Activated T-cell treated with anti-CD3 and anti-CD28 coated beads, Interleukin-2, amount 50 U/mL, for 48 hours (primary cell): ENCODE measurements at regions not wholly inside any gene's neighbourhood (a gene's known extent, or its start where the extent isn't known, plus 50 kb on each side); places are given as distances from the start of the nearest gene placed in this dataset.
"Not testable (repeated sequence)": the region's sequence is repeated elsewhere in the genome, so short reads cannot be mapped to it uniquely, and the experiment has no call there.

Experiments
- DNase-seq, 2 experiments: peaks; one replicate each; pipeline ENCODE4 v3.0.0-alpha.2; 2020

DNA sequence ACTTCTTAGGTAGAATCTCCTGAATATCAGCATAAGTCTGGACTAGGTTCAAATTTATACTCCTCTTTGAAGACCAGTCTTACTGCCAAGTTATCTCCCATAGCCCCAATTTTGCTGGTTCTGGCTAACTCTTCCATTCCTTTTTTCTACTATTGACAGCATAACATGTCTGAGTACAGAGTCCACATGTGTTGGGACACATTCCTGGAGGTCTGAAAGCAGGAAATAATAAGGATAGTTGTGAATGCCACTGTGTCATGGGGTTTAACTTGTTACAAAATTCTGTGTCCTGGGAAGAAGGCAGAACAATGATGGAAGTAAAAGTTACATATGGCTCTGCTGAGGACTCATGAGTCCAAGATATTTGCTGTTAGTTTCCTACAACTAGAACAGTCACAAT is 57.4 kb upstream of the ZBTB20 start:
- DNase-seq: no peak

DNA sequence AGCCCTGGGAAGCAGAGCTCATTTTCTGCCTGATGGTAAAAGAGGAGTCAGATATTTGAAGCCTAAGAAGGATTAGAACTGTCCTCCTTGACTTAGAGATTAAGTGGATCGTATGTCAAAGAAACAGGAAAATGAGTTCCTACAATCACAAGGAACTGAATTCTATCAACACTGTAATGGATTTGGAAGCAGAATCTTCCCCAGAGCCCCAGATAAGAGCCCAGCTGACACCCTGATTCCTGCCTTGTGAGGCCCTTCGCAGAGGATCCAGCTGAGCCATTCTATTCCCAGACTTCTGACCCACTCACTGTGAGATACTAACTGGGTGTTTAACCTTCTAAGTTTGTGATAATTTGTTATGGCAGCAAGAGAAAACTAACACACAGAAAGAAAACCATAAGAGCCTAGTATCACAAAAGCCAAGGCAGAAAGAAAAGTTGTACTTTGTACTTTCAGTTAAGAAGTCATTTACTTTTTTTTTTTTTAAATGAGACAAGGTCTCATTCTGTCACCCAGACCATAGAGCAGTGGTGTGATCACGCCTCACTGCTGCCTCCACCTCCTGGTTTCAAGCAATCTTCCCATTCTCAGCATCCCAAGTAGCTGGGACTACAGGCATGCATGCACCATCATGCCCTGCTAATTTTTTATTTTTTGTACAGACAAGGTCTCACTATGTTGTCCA is 61.1 kb upstream of the ZBTB20 start:
- DNase-seq: no peak

DNA sequence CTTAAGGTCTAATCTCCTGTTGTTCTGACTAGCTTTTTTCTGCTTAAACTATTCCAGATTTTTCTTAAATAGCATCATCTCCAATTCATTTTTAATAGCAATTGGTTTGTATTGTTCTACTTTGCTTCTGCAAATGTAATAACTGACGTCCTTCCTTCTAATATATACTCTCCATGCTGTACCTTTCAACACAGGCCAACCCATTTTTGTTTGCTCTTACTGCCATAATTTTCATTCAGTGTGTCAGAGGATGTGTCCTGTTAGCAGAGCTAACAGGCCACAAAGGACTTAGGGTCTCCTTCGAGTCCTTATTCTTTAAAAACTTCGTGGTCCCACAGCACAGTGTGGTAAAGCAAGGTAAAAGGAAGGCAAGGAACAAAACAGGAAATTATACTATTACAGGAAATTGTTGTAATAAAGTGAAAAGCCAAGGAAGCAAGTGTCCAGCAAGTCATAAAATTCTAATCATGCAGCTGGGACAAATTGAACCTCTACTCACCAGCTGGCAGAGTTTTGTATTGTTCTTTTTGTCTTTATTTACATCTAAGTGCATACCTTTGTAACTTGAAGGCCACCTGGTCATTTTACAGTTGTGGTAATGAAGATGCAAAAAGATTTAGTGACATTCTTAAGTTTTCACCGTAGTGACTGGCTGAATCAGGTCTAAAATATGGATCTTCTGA is 64.9 kb upstream of the ZBTB20 start:
- no peak for DNase-seq

DNA sequence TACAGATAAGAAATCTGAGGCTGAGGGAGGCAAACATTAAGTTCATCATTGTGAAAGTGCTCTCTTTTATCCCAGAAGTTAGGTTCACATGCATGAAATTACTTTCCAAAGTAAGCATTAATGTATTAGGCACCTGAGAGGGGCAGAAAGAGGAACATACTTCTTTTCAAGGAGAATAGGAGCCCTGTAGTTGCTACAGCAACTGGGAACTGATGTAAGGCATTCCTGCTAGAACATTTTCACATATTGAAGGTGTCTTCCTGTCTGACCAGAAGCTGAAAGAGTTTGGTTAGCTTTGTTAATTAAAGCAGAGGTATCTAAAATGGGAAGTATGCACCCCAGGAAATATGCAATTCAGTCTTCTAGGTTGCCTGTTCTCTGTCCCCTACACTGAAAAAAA is 65.5 kb upstream of the ZBTB20 start:
- no peak for DNase-seq

DNA sequence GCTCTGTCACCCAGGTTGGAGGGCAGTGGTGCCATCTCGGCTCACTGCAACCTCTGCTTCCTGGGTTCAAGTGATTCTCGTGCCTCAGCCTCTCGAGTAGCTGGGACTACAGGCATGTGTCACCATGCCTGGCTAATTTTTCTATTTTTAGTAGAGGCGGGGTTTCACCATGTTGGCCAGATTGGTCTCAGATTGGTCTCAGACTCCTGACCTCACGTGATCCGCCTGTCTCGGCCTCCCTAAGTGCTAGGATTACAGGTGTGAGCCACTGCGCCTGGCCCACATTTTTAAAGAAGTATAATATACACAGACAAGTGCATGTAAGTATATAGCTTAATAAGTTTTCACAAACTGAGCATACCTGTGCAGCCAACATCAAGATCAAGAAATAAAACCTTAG is 66.0 kb upstream of the ZBTB20 start:
- not testable (repeated sequence) for DNase-seq

DNA sequence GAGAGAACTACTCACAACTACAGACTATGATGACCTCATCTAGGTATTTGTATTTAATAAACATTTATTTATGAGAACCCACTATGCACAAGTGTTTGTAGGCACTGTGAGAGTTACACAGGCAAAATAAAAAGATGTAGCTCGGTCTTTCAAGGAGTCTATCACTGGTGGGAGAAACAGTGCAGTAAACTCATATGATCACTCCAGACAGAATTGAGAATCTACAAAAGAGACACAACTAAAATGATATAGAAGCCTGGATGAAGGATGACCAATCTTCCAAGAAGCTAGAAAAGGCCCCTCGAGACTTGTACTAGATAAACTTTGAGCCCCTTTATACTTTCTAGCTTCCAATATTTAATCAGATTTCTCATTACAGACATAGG is 70.2 kb upstream of the ZBTB20 start:
- DNase-seq: no peak

DNA sequence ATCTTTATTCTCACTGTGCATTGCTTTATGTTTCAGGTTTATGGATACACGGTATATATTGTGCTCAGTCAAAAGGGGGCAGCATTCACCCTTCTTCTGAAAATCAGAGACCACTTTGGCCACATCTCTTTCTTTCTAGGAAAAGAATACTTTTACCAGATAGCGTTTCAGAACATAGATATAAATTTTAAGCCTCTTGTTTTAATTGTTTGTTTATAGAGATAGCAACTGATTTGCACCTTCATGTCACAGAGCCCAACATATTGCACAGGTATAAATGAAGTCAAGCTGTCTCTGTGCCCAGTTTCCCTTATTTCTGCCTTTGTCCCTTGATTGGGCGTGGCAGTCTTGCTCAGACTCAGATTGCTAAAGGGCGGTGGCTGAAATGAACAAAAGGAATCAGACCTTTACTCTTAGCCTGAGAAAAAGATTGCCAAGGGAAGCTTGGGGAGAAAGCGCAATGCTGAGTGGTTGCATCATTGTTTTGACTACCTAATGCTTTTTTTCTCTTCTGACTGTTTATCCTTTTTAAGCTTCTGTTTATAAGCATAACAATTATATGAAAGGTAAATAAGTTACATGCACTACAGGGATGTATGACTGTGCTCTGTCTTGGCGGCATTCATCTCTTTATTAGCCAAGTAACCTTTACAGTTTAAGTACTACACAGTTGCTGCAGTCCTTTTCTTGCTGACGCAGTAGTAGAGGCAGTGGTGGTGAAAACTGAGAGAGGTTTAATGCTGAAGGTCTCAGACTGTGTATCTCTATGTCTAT is 70.8 kb upstream of the ZBTB20 start:
- no peak for DNase-seq

DNA sequence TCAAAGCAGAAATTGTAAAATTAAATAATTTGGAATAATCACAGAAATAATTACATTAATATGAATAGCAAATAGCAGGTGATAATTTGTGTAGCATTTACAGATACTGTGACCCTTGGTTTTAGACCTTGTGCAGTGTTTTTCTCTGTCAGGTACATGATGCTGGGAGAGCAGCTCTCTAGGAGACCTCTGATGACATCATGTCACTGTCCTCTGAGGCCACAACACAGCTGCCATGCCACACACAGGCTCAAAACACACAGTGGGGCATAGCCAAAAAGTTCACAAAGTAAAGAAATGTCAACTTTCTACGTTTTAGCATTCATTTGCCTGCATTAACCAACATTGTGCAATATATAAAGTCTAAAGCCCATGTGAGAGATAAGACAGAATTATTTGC is 71.8 kb upstream of the ZBTB20 start:
- no peak for DNase-seq

DNA sequence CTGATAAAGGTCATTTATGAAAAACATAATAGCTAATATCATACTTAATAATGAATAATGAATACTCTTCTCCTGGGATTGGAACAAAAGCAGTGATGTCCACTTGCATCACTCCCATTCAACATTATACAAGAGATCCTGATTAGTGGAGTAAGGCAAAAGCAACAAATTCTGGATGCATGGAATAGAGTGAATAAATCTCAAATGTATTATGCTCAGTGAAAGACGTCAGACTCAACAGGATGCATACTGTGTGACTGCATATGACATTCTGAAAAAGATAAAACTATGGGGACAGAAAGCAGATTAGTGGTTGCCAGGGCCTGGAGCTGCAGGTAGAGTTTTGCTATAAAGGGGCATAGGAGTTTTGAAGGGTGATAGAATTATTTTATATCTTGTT is 77.6 kb upstream of the ZBTB20 start:
- no peak for DNase-seq

DNA sequence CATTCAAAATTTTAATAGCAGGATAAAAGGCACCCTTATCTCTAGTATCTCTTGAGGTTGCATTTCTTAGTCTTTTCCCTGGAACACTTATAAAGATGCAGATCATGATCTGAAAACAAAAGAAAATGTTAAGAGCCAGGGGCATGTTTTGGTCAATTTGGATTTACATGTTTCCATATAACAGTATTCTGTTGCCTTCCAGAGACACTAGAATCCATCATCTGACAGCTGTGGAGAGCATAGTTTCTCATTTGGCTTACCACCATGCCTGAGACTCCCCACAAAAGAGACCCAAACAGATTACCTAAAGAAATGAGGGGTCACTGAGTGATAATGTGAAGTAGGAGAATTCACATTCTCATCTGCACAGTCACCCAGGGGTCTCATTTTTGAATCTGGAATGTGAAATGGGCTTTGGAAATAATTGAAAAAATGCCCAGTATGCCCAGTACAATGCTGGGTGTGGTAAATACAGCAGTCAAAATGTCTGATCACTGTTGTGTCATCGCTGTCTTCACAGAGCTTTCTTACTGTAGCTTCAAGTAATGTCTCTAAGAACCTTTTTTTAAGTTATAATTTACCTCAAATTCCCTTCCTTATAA is 79.9 kb upstream of the ZBTB20 start:
- DNase-seq: no peak

DNA sequence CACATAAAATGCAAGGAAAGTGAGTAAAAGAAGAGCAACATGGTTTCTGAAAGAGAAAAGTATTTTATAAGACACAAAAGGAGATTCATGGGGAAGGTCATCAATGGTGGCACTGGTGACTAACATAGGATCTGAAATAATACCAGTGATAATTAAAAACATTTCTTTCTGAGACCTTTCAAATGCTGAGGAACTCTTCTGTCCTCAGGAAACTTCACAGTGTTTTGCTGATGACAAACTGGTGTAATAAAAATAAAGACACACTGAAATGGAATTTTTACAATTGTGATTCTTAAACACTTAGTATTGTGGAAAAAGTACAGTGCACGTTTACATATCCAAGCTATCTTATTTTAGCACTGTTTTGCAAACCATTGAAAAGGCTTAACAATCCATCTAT is 80.4 kb upstream of the ZBTB20 start:
- DNase-seq: no peak

DNA sequence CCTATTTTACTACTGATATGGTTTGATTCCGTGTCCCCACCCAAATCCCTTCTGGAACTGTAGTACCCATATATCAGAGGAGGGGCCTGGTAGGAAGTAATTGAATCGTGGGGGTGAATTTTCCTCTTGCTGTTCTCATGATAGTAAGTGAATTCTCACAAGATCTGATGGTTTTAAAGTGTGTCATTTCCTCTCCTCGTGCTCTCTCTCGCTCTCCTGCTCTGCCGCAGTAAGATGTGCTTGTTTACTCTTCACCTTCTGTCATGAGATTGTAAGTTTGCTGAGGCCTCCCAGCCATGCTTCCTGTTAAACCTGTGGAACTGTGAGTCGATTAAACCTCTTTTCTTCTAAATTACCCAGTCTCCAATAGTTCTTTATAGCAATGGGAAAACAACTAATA is 81.2 kb upstream of the ZBTB20 start:
- no peak for DNase-seq

DNA sequence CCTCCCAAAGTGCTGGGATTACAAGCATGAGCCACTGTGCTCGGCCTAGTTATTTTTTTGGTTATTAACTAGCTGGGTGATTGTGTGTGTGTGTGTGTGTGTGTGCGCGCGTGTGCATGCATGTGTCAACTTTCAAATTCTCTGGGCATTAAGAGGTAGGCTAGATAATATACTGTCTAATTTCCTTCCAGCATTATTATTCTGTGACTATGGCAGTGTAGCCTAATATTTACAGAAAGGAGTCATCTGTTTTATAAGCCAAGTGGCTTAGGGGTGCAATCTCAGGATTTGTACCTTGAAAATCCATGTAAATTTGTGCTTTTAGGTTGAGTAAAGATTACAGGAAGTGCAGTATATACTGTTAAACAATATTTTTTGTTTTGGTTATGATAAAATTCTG is 85.1 kb upstream of the ZBTB20 start:
- DNase-seq: no peak

DNA sequence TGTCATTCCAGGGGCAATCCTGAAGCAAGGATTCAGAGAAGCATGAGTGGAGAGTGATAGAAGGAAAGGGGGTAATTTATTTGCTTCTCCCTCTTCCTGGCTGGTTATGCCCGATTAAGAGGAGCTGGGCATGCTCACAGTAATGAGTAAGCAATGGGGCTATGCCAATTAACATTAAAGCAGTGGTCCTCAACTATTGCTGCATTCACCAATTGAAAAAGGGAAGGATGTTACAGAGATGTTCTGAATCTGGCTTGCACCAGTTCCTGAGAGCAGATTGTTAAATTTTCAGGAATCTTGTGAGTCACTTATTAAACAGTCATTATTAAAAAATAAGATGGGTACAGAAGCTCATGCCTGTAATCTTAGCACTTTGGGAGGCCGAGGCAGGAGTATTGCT is 85.9 kb upstream of the ZBTB20 start:
- DNase-seq: no peak

DNA sequence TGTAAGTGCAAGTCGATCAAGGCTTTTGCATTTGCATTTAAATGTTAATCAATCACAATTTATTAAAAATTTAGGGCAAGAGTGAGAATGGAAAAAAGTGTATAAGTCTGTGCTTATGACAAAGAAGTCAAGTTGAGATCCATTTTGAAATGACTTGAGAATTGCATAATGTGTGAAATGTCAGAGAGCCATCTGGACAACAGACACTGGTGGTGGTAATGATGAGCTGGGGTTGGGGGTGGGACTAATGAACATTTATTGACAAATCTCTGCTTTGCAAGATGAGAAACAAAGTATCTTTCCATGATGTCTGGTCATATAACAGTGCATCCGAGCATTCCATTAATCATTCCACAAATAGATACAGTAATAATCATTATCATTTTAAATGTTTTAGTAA is 89.4 kb upstream of the ZBTB20 start:
- no peak for DNase-seq

DNA sequence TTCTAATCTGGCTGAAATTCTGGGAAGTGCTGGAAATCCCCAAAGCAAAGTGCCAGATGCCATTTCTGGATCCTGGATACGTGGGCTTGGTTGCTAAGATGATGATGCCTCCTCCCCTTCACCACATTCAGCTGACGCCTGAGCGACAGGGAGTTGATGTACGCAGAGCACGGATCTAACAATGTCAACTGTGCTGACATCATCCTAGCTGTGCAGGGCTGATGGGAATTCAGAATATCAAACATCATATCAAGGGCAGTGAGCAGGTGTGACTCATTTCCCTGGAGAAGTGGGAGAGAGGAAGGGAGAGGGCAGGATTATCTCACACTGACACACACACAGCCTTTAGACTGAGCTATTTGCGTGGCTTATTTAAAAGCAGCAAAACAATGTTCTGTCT is 92.6 kb upstream of the ZBTB20 start:
- no peak for DNase-seq

DNA sequence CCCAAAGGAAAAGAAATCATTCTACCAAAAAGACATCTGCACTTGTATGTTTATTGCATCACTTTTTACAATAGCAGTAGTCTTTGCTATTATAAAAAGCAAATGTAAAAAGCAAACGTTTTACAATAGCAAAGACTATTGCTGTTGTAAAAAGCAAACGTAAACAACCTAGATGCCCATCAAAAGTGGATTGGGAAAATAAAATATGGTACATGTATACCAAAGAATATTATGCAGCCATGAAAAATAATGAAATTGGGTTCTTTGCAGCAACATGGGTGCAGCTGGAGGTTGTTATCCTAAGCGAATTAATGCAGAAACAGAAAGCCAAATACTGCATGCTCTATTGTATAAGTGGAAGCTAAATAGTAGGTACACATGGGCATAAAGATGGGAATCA is 97.3 kb upstream of the ZBTB20 start:
- DNase-seq: no peak

DNA sequence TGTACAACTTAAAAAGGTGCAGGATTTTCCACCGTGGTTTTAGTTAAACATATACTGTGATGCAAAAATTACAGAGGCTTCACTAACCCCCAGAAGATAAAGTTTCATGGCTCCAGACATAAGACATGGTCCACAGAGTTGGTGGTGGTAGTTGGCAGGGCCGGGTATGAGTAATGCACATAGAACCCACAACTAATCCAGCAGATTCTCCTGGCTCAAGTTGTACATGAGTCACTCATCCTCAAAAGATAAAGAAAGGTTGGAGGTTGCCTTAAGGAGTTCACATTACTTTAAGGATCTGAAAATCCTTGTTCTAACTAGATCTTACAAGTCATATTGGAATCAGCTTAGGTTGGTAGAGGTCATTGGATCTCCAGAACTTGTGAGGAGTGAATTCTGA is 98.3 kb upstream of the ZBTB20 start:
- DNase-seq: no peak

DNA sequence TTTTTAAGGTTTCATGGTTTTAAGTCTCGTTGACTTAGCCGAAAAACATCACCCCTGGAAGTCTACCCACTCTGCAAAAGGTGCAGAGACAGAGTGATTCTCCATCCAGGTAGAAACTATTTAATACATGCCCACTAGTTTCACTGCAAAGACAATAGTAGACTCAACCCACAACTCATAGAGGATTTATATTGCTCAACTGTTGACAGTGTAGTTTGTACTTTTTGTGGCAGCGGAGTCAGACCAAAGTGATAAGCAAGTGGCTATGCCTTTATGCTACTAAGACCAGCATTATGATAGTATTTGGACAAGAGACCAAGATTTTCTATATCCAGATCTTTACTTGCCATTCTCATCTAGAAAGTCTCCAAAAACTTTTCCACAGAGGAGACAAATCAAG is 98.8 kb upstream of the ZBTB20 start:
- no peak for DNase-seq

DNA sequence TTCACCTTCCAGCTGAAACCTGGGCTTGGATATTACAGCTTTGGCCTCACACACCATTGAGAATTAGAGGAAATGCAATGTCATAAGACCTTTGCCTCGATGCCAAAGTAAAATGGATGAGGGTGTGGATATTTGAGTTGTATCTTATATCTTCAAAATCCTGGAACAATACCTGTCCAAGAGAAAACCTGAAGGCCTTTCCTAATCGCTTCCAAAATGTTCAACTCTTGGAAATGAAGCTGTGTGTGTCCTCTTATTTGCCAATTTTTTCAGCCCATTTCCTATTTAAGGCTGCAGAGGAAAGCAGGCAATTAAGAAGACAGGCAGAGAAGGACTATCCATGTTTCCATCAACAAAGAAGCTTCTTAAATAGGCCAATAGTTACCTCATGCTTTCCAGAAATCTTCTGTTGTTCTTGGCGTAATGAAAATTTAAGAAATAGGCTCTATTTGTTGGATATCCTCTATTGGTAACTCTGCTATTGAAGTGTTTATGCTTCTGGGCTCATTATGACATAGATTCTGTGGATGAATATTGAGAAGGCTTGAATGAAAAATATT is 99.5 kb upstream of the ZBTB20 start:
- no peak for DNase-seq

DNA sequence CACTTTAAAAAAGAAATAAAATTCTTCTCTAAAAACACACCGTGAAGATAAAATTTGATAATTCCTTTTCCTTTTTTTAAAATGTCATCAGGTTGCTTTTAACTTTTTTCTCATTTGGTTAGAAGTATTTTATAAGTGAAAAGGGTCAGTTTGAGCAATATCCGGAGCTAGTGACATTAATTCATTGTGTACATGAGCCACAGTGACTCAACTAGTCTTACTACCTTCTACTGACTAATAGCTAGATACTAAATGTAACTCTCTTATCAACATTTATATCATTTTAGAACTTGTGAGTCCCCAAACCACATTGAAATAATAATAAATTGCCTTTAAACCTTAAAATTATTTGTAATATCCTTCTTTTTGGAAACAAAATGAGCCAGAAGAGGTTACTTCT is 101.2 kb upstream of the ZBTB20 start:
- no peak for DNase-seq

DNA sequence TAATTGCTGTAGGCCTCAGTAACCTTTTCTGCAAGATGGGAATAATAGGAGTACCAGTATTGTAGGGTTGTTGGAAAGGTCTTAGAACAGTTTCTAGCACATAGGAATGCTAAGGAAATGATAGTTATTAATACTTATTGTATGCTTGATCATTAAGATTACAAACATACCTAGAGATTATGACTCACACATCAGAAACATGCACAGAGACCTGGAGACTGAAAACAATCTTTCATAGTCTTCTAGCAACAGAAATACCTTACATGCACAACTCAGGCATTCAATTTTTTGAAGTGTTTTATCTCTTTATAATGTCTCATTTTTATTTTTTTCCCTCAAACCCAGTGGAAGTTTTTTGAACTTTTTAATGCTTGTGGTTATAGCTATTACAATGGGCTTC is 104.4 kb upstream of the ZBTB20 start:
- DNase-seq: no peak

DNA sequence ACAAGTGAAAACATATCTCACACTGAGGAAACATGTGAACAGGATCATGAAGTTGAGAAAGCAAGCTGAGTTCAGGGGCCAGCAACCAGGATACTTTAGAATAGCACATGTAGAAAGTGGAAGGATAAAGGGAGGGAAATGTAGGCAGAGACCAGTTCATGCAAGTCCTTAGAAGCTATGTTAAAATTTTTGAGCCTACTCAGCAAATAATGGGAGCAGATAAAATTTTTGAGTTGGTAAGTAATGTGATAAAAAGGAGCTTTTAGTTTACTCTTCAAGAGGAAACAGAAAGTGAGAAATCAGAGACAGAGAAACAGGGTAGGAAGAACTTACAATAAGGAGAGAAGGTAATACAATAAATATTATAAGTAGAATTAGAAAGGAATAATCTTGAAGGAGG is 105.6 kb upstream of the ZBTB20 start:
- DNase-seq: no peak
